ENCODE measurements at regions not wholly inside any gene's neighbourhood (a gene's known extent, or its start where the extent isn't known, plus 50 kb on each side); places are given as distances from the start of the nearest gene placed in this dataset.
A peak's percentile ranks its signal among the peaks of the same experiment; 100 is the strongest.

GRCh38 chr3:20645340-20645739 lies 459.3 kb upstream of the SGO1 start:
- Histone ChIP-seq H3K18ac (ENCODE audit: low read depth, low read length) (no peak overlapping the region), H3K36me3 (ENCODE audit: control insufficient read depth, insufficient read depth, low read length) (no peaks in the 10 kb centered on the region), H4K91ac (ENCODE audit: insufficient read depth, low read depth, low read length) (no peak overlapping the region), H3K79me1 (ENCODE audit: low read depth in 1 of 2, low read length in 2 of 2) (no peaks in the 10 kb centered on the region), H4K5ac (ENCODE audit: low read depth, low read length) (no peak overlapping the region), H2AK5ac (ENCODE audit: low read depth, low read length) (no peak overlapping the region), H3K23ac (ENCODE audit: low read depth, low read length) (no peak overlapping the region), H3K9me3 (ENCODE audit: control insufficient read depth, insufficient read depth, low read length) (no peaks in the 10 kb centered on the region), H3K27ac (ENCODE audit: insufficient read depth, low read length) (no peak overlapping the region), H3K56ac (ENCODE audit: extremely low read depth, insufficient read depth, low read length) (no peak overlapping the region), H3K9ac (ENCODE audit: low read depth, low read length) (no peak overlapping the region), H2AK9ac (replicated peaks; ENCODE audit: low read depth, low read length, poor library complexity) (no peak overlapping the region), H2AFZ (replicated peaks; ENCODE audit: low read length, poor library complexity) (no peak overlapping the region), H2BK120ac (ENCODE audit: low read depth, low read length) (peak overlapping the region; percentile 48; the same call in 1 of the 2 replicates), H3K27me3 (ENCODE audit: control insufficient read depth, insufficient read depth, low read length) (no peaks in the 10 kb centered on the region), H4K8ac (ENCODE audit: low read depth in 2 of 2, low read length in 2 of 2) (no peak overlapping the region), H3K4ac (ENCODE audit: low read depth, low read length) (no peak overlapping the region), H3K14ac (replicated peaks; ENCODE audit: low read depth, low read length) (0 out of 2 replicates have a peak overlapping the region, but pooled peaks have one; percentile 22), H2BK15ac (ENCODE audit: low read depth, low read length) (no peak overlapping the region), H3K4me2 (ENCODE audit: low read depth, low read length) (no peak overlapping the region), H3K9me1 (ENCODE audit: insufficient read depth, low read length) (no peaks in the 10 kb centered on the region), H2BK20ac (ENCODE audit: low read depth, low read length) (0 out of 2 replicates have a peak overlapping the region, but pooled peaks have one; percentile 45), H3K4me3 (ENCODE audit: insufficient read depth, low read depth, low read length) (no peak overlapping the region), H2BK5ac (ENCODE audit: low read depth, low read length, poor library complexity, severe bottlenecking) (no peak overlapping the region), H3K4me1 (ENCODE audit: control insufficient read depth, insufficient read depth, low read length) (no peaks in the 10 kb centered on the region), H4K20me1 (ENCODE audit: insufficient read depth, low read length) (no peaks in the 10 kb centered on the region)
- no CpG with 5 or more reads among the region's 3 CpGs for WGBS, 2 experiments (ENCODE audit: extremely low coverage in 2 of 2, insufficient read length in 1 of 2)
- intact Hi-C loops (cut with micrococcal nuclease) (no loop called here), in situ Hi-C loops (cut with MboI; ENCODE audit: low sequenced_read_pairs) (no loop called here), dilution Hi-C loops (cut with HindIII; ENCODE audit: low sequenced_read_pairs, unreplicated experiment) (no loop called here)
- DNase-seq, result peak; percentile 22
- no TSS peak for BruUV-seq (replicated peaks)
- ChIA-PET POLR2A (ENCODE audit: unreplicated experiment) (no interaction called here), CTCF (no interaction called here)
- ATAC-seq (ENCODE audit: low read depth), result no peak
- no peak for TF ChIP-seq CEBPB (IDR thresholded peaks at IDR 0.05; ENCODE audit: low read depth, low read length)
- no peak for TF ChIP-seq BHLHE40 (IDR thresholded peaks at IDR 0.05; ENCODE audit: low read depth, low read length)
- no peak for TF ChIP-seq RCOR1 (IDR thresholded peaks at IDR 0.05; ENCODE audit: insufficient replicate concordance, low read length)
